ENCODE measurements at regions not wholly inside any gene's neighbourhood (a gene's known extent, or its start where the extent isn't known, plus 50 kb on each side); places are given as distances from the start of the nearest gene placed in this dataset.

- no peak for TF ChIP-seq CTCF (IDR thresholded peaks at IDR 0.05)
- ChIA-PET CTCF (no interaction called here), POLR2A (no interaction called here)
- H3K9me3 Mint-ChIP-seq, result peaks cover 3% of the 10 kb centered on the region
- H3K27ac Mint-ChIP-seq, result no peak overlapping the region
- DNase-seq (no peak), ATAC-seq (ENCODE audit: low read depth) (no peak)
- no peaks in the 10 kb centered on the region for H3K27me3 Mint-ChIP-seq
- no peak overlapping the region for H3K4me3 Mint-ChIP-seq
- intact Hi-C loops (cut with micrococcal nuclease), result no loop called here
- H3K4me1 Mint-ChIP-seq, result no peaks in the 10 kb centered on the region
- H3K36me3 Mint-ChIP-seq (ENCODE audit: low read depth), result no peaks in the 10 kb centered on the region
Observed at GRCh38 chr12:127431594-127431993, 835.4 kb upstream of the TMEM132C start.

- no peak overlapping the region for H3K27ac Mint-ChIP-seq
- ChIA-PET POLR2A (no interaction called here), CTCF (no interaction called here)
- H3K36me3 Mint-ChIP-seq (ENCODE audit: low read depth), result no peaks in the 10 kb centered on the region
- H3K4me1 Mint-ChIP-seq, result no peaks in the 10 kb centered on the region
- peaks cover 9% of the 10 kb centered on the region for H3K9me3 Mint-ChIP-seq
- no peaks in the 10 kb centered on the region for H3K27me3 Mint-ChIP-seq
- no peak for DNase-seq
- intact Hi-C loops (cut with micrococcal nuclease), result no loop called here
- ATAC-seq (ENCODE audit: low read depth), result no peak
- no peak overlapping the region for H3K4me3 Mint-ChIP-seq
- no peak for TF ChIP-seq CTCF (IDR thresholded peaks at IDR 0.05)
Observed at GRCh38 chr12:127435439-127435838, 831.5 kb upstream of the TMEM132C start.

GRCh38 chr12:127438512-127439244, 828.3 kb upstream of the TMEM132C start:
- ChIA-PET POLR2A (no interaction called here), CTCF (no interaction called here)
- Mint-ChIP-seq H3K27me3 (no peaks in the 10 kb centered on the region), H3K4me3 (no peak overlapping the region), H3K36me3 (ENCODE audit: low read depth) (no peaks in the 10 kb centered on the region), H3K9me3 (peaks cover 16% of the 10 kb centered on the region), H3K4me1 (no peaks in the 10 kb centered on the region), H3K27ac (no peak overlapping the region)
- ATAC-seq (ENCODE audit: low read depth) (no peak), DNase-seq (no peak)
- intact Hi-C loops (cut with micrococcal nuclease), result no loop called here
- no peak for TF ChIP-seq CTCF (IDR thresholded peaks at IDR 0.05)

- H3K27me3 Mint-ChIP-seq, result no peaks in the 10 kb centered on the region
- CTCF ChIA-PET, result no interaction called here
- no peaks in the 10 kb centered on the region for H3K36me3 Mint-ChIP-seq (ENCODE audit: low read depth)
- H3K4me3 Mint-ChIP-seq, result no peak overlapping the region
- POLR2A ChIA-PET, result no interaction called here
- no peak for TF ChIP-seq CTCF (IDR thresholded peaks at IDR 0.05)
- H3K27ac Mint-ChIP-seq, result no peak overlapping the region
- intact Hi-C loops (cut with micrococcal nuclease), result no loop called here
- no peak for ATAC-seq (ENCODE audit: low read depth)
- DNase-seq, result no peak
- H3K9me3 Mint-ChIP-seq, result peaks cover 6% of the 10 kb centered on the region
- H3K4me1 Mint-ChIP-seq, result no peaks in the 10 kb centered on the region
Observed at GRCh38 chr12:127445581-127446139, 821.3 kb upstream of the TMEM132C start.

- Mint-ChIP-seq H3K4me1 (no peaks in the 10 kb centered on the region), H3K36me3 (ENCODE audit: low read depth) (no peaks in the 10 kb centered on the region), H3K27me3 (no peaks in the 10 kb centered on the region), H3K4me3 (no peak overlapping the region), H3K27ac (no peak overlapping the region), H3K9me3 (no peaks in the 10 kb centered on the region)
- ATAC-seq (ENCODE audit: low read depth) (no peak), DNase-seq (no peak)
- ChIA-PET POLR2A (no interaction called here), CTCF (no interaction called here)
- no peak for TF ChIP-seq CTCF (IDR thresholded peaks at IDR 0.05)
- intact Hi-C loops (cut with micrococcal nuclease), result no loop called here
Observed at GRCh38 chr12:127448906-127449305, 818.1 kb upstream of the TMEM132C start.

All from activated B cell treated with CpG ODN at 0.5 μM for 24 hours (primary cell).